ENCODE measurements at regions not wholly inside any gene's neighbourhood (a gene's known extent, or its start where the extent isn't known, plus 50 kb on each side); places are given as distances from the start of the nearest gene placed in this dataset.

DNA sequence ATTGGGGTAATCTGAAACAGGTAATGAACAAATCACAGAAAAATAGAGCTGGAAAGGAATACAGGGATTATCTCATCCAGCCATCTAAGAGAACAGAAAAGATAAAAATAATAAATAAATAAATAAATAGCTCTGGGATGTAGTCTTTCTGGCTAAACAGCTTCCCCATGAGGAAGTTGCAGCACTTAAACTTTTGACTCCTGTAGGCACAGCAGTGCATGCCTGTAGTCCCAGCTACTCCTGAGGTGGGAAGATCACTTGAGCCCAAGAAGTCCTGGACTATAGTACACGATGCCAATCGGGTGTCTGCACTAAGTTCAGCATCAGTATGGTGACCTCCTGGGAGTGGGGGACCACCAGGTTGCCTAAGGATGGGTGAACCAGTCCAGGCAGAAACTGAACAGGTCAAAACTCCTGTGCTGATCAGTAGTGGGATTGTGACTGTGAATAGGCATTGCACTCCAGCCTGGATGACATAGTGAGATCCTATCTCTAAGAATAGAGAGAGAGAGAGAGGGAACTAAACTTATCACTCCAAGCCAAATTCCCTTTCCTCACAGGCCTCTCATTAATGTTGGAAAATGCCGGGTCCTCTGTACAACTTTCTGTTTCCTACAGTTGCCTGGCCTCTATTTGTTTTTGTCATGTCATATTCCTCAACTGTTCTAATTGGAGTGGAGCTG is 61.7 kb upstream of the CDK13 start:
- no peak for DNase-seq (ENCODE audit: low read depth)

DNA sequence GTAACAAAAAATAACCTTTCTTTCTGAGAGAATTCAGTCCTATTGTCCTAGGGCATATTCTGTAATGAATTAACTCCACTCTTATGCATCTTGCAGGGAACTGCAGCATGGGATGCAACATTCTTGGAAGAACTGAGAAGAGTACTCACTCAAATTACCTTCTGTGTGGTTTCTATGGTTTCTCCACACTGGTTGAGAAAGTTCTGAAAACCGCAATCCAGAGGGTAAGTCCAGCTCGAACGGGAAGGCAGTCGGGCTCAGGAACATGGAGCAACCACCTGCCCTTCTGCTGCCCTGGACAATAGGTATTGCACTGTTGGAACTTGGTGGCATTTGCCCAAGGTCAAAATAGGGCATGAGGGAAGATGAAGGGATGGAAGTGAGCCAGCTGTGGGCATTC is 59.6 kb upstream of the CDK13 start:
- DNase-seq (ENCODE audit: low read depth), result no peak

DNA sequence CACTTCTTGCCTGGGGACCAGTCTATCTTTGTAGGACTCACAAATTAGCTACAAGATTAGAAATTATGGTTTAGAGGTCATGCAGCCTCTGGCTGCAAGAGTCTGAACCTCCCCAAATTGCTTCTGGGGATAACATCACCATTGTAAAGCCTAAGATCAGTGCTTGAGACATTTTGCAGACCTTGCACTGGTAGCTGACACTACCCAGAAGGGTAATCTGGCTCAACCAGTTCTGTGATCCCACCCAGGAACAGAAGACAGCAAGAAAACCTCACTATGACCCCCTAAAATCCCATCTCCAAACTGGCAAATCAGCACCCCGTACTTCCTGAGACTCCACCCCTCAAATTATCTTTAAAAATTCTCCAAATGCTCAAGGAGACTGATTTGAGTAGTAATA is 58.2 kb upstream of the CDK13 start:
- no peak for DNase-seq (ENCODE audit: low read depth)

DNA sequence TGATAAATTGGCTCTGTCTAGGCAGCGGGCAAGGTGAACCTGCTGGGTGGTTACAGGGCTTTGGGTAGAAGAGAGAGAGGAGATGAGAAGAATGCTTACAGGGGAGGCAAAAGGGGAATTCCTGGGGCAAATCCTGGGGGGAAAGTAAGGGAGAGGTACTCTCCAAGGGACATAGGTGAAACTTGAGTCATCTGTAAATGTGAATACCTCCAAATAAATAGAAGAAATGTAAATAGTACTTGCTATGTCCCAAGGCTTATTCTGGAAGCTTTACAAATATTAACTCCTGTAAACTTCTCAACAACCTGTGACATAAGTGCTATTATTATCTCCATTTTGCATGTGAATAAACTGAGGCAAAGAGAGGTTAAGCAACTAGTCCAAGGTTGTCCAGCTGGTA is 57.7 kb upstream of the CDK13 start:
- DNase-seq (ENCODE audit: low read depth), result no peak

DNA sequence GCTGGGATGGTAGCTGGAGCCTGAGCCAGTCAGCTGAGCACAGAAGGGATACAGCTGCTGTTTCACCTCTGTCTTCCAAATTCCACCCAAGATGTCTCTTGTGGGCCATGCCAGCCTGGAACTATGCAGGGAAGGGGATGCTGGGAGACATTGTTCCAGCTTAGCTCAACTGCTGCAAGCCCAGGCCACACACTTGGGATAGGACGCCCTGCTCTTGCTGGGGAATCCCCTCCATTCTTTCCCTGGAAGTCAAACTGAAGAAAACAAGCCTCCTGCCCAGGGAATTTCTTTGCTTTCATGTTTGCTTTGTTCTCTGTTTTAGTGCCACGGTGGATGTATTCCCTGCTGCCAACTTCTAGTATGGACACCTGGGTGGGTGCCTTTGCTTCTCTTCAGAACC is 55.2 kb upstream of the CDK13 start:
- no peak for DNase-seq (ENCODE audit: low read depth)

DNA sequence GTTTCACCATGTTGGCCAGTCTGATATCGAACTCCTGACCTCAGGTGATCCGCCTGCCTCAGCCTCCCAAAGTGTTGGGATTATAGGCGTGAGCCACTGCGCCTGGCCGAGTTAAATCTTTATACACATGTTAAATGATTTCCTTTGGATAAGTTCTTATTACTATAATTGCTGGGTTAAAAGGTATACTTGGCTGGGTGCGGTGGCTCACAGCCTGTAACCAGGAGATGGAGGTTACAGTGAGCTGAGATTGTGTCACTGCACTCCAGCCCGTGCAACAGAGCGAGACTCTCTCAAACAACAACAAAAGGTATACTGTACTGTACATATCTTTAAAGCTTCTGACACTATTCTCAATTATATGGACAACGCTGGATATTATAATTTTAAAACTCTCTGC is 53.2 kb upstream of the CDK13 start:
- no peak for DNase-seq (ENCODE audit: low read depth)

DNA sequence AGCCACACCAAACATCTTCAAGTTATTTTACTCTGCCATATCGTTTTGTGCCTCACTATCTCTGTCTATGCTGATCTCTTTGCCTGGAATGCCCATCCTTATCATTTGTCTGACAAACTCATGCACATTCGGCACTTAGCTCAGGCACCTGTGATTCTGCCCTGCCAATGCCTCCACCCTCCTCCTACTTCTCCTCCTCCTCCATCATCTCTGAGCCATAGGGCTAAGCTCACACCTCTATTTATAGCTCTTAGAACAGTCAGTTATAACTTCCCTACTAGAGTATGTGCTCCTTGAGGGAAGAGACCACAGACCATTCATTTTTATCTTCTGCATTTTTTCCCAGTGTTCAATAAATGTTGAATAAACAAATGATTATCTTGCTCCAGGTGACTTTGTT is 51.2 kb upstream of the CDK13 start:
- no peak for DNase-seq (ENCODE audit: low read depth)

All from Daoy (cell line).